ENCODE measurements at regions not wholly inside any gene's neighbourhood (a gene's known extent, or its start where the extent isn't known, plus 50 kb on each side); places are given as distances from the start of the nearest gene placed in this dataset.

GRCh38 chr6:9537381-9537780 is 877.5 kb downstream of the TFAP2A start:
- TF ChIP-seq, protein P1, sequence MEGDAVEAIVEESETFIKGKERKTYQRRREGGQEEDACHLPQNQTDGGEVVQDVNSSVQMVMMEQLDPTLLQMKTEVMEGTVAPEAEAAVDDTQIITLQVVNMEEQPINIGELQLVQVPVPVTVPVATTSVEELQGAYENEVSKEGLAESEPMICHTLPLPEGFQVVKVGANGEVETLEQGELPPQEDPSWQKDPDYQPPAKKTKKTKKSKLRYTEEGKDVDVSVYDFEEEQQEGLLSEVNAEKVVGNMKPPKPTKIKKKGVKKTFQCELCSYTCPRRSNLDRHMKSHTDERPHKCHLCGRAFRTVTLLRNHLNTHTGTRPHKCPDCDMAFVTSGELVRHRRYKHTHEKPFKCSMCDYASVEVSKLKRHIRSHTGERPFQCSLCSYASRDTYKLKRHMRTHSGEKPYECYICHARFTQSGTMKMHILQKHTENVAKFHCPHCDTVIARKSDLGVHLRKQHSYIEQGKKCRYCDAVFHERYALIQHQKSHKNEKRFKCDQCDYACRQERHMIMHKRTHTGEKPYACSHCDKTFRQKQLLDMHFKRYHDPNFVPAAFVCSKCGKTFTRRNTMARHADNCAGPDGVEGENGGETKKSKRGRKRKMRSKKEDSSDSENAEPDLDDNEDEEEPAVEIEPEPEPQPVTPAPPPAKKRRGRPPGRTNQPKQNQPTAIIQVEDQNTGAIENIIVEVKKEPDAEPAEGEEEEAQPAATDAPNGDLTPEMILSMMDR (IDR thresholded peaks at IDR 0.05; ENCODE audit: low read depth, low read length, missing control alignments): no peak
- H3K4me3 ChIP-seq (replicated peaks; ENCODE audit: low read depth, low read length): no peak overlapping the region
- DNase-seq (ENCODE audit: extremely low read depth, low read depth): no peak

GRCh38 chr6:9535106-9535505 is 879.8 kb downstream of the TFAP2A start:
- DNase-seq (ENCODE audit: extremely low read depth, low read depth): no peak
- TF ChIP-seq, protein P1 (IDR thresholded peaks at IDR 0.05; ENCODE audit: low read depth, low read length, missing control alignments): no peak
- H3K4me3 ChIP-seq (replicated peaks; ENCODE audit: low read depth, low read length): no peak overlapping the region

- no peak overlapping the region for H3K4me3 ChIP-seq (replicated peaks; ENCODE audit: low read depth, low read length)
- TF ChIP-seq, protein P1 (IDR thresholded peaks at IDR 0.05; ENCODE audit: low read depth, low read length, missing control alignments): no peak
- no peak for DNase-seq (ENCODE audit: extremely low read depth, low read depth)
Observed at GRCh38 chr6:9532621-9533557, 882.0 kb downstream of the TFAP2A start.

DNA sequence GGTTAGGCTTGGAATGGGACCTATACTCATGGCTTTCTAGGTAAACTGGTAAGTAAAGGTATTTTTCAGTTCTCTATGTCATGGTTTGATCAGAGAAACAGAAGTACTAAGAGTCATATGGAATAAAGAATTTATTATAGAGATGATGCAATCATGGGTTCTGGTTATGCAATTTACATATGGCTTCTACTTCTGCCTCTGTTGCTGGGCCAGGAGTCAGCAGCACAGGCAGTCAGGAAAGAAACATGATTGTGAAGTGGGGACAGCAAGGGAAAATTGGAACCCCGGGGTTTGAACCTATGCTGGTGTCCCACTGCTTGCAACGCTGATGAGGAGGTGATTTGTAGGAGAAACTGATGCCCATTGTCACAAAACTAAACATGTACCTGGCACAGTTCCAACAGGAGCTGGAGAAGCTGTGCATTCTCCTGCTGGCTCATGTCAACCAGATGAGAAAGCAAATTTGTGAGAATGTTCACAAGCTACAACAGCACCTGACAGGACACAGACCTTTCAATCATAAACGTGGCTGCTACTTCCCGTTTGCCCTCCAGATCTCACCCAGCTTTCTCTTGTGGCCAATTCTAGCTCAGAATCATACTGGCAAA is 887.1 kb downstream of the TFAP2A start:
- H3K4me3 ChIP-seq (replicated peaks; ENCODE audit: low read depth, low read length): no peak overlapping the region
- TF ChIP-seq, protein P1 (IDR thresholded peaks at IDR 0.05; ENCODE audit: low read depth, low read length, missing control alignments): no peak
- no peak for DNase-seq (ENCODE audit: extremely low read depth, low read depth)

- DNase-seq (ENCODE audit: extremely low read depth, low read depth): no peak
- H3K4me3 ChIP-seq (replicated peaks; ENCODE audit: low read depth, low read length): no peak overlapping the region
- TF ChIP-seq, protein P1 (IDR thresholded peaks at IDR 0.05; ENCODE audit: low read depth, low read length, missing control alignments): no peak
Observed at GRCh38 chr6:9523462-9523861, 891.4 kb downstream of the TFAP2A start.

- no peak for DNase-seq (ENCODE audit: extremely low read depth, low read depth)
- TF ChIP-seq, protein P1 (IDR thresholded peaks at IDR 0.05; ENCODE audit: low read depth, low read length, missing control alignments): no peak
- no peak overlapping the region for H3K4me3 ChIP-seq (replicated peaks; ENCODE audit: low read depth, low read length)
Observed at GRCh38 chr6:9522101-9522500, 892.8 kb downstream of the TFAP2A start.
